Suppressor macrophage (primary cell): ENCODE measurements at regions not wholly inside any gene's neighbourhood (a gene's known extent, or its start where the extent isn't known, plus 50 kb on each side); places are given as distances from the start of the nearest gene placed in this dataset.

Experiments
- DNase-seq, 4 experiments: peaks; one replicate each; pipeline ENCODE4 v3.0.0-alpha.2; 2020 to 2022

DNA sequence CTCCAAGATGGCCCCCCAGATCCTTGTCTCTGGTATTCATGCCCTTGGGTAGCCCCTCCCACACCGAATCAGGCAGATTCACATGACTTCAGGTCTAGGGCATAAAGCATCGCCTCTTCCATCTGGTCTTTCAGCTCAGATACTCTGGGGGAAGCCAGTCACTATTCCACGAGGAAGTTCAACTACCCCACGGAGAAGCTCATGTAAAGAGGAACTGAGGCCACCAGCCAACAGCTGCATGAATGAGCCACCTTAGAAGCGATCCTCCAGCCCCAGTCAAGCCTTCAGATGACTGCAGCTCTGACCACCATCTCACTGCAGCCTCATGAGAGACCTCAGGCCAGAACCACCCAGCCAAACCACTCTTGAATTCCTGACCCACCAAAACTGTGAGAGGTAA, 54.1 kb downstream of the SOCS3 start:
- peak; percentile 47 to 71 (median 62) for DNase-seq

DNA sequence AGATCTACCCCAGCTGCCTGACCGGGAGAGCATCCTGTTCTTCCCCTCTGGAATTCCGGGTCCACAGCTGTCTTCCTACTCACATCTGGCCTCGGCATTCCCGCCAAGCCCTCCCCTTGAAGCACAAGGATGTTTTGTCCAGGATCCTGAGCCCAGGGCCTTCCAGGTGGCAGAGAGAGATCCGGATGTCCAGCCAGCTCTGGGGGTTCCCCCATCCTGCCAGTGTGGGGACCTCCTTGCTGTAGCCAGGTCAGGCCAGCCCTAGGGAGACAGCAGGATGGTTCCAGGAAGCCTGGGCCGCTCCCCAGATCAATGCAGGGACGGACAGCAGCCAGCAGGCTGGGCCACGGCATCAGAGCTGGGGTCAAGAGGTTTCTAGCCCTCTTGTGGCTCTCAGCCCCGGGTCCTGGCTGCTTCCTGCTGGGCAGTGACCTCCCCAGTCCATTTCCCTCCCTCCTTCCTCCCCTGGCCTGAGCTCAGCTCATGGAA, 55.3 kb downstream of the SOCS3 start:
- no peak for DNase-seq

GRCh38 chr17:78302478-78302877, 57.4 kb downstream of the SOCS3 start:
- DNase-seq: no peak

DNA sequence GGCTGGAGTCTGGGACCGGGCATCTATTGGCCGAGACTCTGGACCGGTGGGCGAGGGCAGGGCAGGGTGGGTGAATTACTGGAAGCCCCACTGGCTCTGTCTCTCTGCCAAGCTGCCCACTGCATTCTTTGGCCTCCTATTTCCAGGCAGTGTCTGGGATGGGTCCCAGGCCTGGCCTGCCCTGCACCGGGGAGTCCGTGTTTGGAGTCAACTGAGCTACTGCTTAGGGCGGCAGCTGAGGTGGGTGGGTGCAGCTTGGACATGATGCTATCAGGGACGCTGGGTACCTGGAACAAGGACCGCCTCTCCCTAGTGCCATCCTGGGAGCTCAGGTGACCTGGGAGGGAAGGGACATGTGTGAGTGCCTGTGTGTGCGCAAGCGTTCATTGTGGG, 58.1 kb downstream of the SOCS3 start:
- no peak for DNase-seq

DNA sequence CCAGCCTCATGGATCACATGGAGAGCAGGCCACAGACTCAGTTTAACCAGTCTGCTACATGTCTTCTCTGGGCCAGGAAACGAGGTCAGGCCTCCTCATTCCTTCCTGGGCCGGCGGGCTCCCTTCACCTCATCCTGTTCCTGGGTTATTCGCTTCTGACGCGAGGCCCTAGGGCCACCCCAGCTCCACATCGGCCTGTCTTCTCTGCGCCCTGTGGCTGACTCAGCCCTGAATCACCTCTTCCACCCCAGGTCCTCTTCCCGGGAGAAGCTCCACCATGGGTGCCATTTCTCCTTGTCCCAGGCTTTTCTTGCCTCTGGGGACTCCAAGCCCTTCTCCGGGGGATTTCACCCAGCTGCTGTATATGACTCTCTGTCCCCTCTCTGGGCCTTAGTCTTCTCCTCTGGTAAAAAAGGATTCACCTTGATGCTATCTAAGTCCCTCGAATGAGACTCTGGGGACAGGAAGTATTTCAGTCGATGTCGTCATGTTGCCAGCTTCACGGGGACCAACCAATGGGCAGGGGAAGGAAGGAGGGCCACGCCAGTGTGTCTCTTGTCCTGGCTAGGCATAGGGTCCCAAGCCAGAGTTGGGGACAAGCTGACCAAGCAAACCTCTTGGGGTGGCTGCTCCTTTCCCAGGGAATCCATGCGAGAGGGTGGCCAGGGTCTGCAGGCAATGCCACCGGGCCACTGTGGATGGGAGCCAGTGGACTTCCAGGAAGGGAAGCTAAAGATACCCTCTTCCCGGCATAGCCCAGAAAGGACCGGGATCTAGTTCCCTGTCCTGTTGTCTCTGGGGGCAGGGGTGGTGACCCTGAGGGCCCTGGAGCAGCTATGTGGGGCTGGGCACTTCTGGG, 58.7 kb downstream of the SOCS3 start:
- peak in 2 of 4 experiments; percentile 27 to 43 for DNase-seq

GRCh38 chr17:78299049-78299448, 60.8 kb downstream of the SOCS3 start:
- DNase-seq: no peak

GRCh38 chr17:78294776-78295175, 63.3 kb downstream of the TMEM235 start:
- DNase-seq: peak in 3 of 4 experiments; percentile 45 to 56 (median 45)

GRCh38 chr17:78294356-78294755, 62.9 kb downstream of the TMEM235 start:
- no peak for DNase-seq

DNA sequence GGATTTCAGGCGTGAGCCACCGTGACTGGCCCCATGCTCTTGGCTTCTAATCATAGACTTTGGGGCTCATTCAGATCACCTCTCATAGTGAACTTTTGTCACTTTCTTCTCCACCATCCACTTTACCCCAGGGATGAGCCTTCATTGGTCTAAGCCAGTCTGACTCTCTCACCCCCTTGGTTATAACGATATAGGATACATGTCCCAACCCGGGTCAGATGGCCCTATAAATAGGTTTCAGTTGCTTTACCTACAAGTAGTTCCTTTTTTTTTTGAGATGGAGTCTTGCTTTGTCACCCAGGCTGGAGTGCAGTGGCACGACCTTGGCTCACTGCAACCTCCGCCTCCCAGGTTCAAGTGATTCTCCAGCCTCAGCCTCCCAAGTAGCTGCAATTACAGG, 61.7 kb downstream of the TMEM235 start:
- peak in 2 of 4 experiments; percentile 37 to 43 for DNase-seq

- no peak for DNase-seq
Observed at GRCh38 chr17:78291944-78292910, 60.8 kb downstream of the TMEM235 start.

DNA sequence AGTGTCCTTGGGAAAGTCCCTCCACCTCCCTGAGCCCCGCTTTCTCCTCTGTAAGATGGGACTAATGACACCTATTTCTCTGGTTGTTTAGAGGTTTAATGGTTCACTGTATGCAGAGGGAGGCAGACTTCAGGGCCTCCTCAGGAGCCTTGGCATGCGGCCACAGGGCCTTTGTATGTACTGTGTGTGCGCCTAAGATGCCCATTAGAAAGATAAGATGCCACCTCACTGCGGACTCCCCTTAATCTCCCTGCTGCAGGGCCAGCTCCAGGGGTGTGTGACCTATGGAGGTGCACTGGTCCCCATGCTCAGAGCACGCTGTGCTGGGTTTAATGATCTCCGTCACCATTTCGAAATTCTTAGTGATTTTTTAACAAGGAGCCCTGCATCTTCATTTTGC, 59.3 kb downstream of the TMEM235 start:
- DNase-seq: no peak
